Activated naive CD8-positive, alpha-beta T cell treated with anti-CD3 and anti-CD28 coated beads, Interleukin-2, amount 50 U/mL, for 24 hours (primary cell): ENCODE measurements at regions not wholly inside any gene's neighbourhood (a gene's known extent, or its start where the extent isn't known, plus 50 kb on each side); places are given as distances from the start of the nearest gene placed in this dataset.
A peak's percentile ranks its signal among the peaks of the same experiment; 100 is the strongest.
"Not testable (repeated sequence)": the region's sequence is repeated elsewhere in the genome, so short reads cannot be mapped to it uniquely, and the experiment has no call there.

ENCODE experiments used
- ATAC-seq: fragments of 150-1000 bp; cut with Tn5 transposase; one replicate; pipeline ENCODE4 v1.10.0; 2021
- DNase-seq: peaks from one replicate; pipeline ENCODE4 v3.0.0; 2021
- H3K27ac Mint-ChIP-seq: one replicate; pipeline ENCODE4 v1.8.0; 2021; ENCODE audit warnings: mild to moderate bottlenecking, mixed read lengths
- H3K27me3 Mint-ChIP-seq: one replicate; pipeline ENCODE4 v1.8.0; 2021; ENCODE audit warnings: mixed read lengths
- H3K36me3 Mint-ChIP-seq: one replicate; pipeline ENCODE4 v1.8.0; 2021; ENCODE audit warnings: low read depth, mixed read lengths
- H3K4me1 Mint-ChIP-seq: one replicate; pipeline ENCODE4 v1.8.0; 2021; ENCODE audit warnings: mixed read lengths
- H3K4me3 Mint-ChIP-seq: one replicate; pipeline ENCODE4 v1.8.0; 2021; ENCODE audit warnings: mild to moderate bottlenecking, moderate library complexity, mixed read lengths
- H3K9me3 Mint-ChIP-seq: one replicate; pipeline ENCODE4 v1.8.0; 2021; ENCODE audit warnings: mixed read lengths

DNA sequence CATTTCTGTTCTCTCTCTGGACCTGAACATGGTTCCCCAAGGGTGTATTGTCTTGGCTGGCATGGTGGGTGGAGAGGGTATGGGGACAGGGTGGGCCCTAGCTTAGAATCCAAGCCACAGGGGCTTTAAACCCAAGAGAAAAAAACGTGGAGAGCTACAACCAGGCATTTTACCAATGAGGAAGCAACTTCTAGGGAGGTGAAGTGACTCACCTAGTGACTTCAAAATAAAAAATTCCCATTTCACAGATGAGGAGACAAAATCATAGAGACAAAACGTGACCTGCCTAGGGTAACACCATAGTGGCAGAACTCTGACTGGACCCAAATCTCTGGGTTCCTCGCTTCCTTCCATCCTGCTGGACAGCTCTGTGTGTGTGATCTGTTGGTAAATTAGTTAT is 216.8 kb downstream of the RPLP1 start:
- no peaks in the 10 kb centered on the region for H3K9me3 Mint-ChIP-seq
- peaks cover 50% of the 10 kb centered on the region for H3K4me1 Mint-ChIP-seq
- no peaks in the 10 kb centered on the region for H3K36me3 Mint-ChIP-seq
- ATAC-seq (no peak), DNase-seq (no peak)
- peak overlapping the region; percentile 30 for H3K27ac Mint-ChIP-seq
- no peak overlapping the region for H3K4me3 Mint-ChIP-seq
- H3K27me3 Mint-ChIP-seq: peaks cover 2% of the 10 kb centered on the region

DNA sequence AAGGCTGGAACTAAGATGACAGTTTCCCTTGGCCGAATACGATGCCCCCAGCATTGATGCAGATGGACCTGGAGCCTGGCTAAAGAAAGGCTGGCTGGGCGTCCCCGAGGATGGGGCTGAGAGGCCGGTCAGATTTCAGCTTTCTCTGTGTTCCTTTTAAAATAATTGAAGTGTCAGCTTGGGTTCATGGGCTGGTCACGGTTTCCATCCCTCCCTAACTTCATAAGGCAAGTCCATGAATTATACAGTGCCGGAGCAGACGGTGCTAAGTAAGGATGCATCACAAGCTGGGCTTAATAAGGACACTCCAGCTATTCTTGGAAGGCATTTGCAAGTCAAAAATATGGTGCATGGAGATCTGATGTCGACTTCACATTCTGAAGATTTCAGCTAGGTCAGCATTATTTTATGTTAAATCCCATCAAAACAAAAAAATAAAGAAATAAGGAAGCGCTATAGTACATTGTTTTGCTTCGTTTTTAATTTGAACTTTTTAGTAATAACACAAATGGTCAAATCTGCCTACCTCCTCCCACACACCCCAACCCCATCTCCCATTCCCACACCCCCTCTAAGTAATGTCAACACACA is 220.8 kb downstream of the RPLP1 start:
- H3K27ac Mint-ChIP-seq: no peak overlapping the region
- no peak for ATAC-seq

DNA sequence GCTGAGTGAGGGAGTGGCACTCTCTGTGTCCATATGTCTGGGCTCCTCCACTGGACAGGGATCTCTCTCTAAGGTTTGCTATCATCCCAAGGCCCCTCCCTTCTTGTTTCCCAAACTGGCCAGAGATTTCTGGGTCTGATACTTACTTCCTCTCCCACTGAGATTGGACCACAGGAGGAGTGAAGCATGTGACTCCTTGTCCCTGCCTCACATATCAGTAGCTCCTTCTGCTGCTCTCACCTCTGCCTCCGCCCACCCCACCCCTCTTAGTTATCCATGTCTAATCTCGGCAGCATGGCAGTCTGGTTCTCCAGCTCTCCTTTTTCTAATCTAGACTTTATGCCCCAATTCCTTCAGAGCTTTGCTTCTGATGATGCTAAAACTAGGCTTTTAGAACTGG is 223.1 kb downstream of the RPLP1 start:
- no peak for DNase-seq
- Mint-ChIP-seq H3K9me3 (no peaks in the 10 kb centered on the region), H3K36me3 (no peaks in the 10 kb centered on the region), H3K4me1 (peaks cover 26% of the 10 kb centered on the region), H3K27me3 (peaks cover 25% of the 10 kb centered on the region), H3K4me3 (no peak overlapping the region), H3K27ac (no peak overlapping the region)
- ATAC-seq: no peak

More for the DNA sequence above, 220.8 kb downstream of the RPLP1 start:
- Mint-ChIP-seq H3K27me3 (peaks cover 25% of the 10 kb centered on the region), H3K9me3 (no peaks in the 10 kb centered on the region), H3K4me1 (peaks cover 28% of the 10 kb centered on the region), H3K4me3 (no peak overlapping the region), H3K36me3 (no peaks in the 10 kb centered on the region)
- DNase-seq: no peak

DNA sequence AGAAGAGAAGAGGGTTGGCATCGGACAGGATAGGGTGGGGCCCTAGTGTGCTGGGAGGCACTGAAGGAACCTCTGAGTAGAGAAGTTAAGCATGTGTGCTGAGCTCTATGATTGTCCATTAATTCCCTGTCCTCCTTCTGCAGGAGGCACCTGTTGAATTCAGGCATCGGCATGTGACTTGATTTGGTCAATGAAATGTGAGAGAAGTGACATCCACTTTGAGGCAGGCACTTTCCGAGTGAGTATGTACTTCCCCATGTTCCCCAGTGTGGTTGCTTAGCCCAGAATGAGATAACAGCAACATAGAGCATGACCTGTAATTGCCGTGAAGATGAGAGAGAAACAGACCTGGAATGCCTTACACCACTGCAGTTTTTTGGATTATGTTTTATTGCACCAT is 224.8 kb downstream of the RPLP1 start:
- ATAC-seq (no peak), DNase-seq (no peak)
- peaks cover 29% of the 10 kb centered on the region for H3K4me1 Mint-ChIP-seq
- H3K36me3 Mint-ChIP-seq: no peaks in the 10 kb centered on the region
- no peak overlapping the region for H3K27ac Mint-ChIP-seq
- peaks cover 6% of the 10 kb centered on the region for H3K9me3 Mint-ChIP-seq
- H3K4me3 Mint-ChIP-seq: no peak overlapping the region
- H3K27me3 Mint-ChIP-seq: peaks cover 25% of the 10 kb centered on the region

DNA sequence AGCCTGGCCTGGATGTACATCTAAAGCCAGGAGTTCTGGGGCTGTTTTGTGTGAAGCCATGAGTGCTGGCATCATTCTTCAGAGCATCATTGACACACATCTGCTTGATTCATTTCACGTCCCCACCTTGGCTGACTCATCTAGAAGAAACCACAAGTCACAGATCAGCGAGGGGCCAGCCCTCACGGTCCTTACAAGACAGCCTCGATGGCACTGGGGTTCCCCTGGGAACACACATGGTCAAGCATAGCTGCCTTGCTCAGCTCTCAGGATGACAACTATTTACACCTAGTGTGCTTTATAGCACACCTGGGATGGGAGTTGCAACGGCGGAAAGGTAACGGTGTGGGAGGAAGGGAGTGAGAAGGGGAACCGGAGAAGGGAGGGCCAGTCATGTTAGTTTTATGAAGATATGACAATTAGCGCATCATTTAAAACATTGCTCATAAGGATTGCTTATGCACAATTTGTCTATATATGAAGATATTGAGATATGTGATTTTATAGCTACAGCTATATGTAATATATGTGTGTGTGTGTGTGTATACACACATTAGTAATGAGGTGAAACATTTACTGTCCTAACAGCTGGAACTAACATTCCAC is 227.1 kb downstream of the RPLP1 start:
- Mint-ChIP-seq H3K4me3 (no peak overlapping the region), H3K9me3 (peaks cover 13% of the 10 kb centered on the region), H3K4me1 (peaks cover 42% of the 10 kb centered on the region), H3K36me3 (peaks cover 4% of the 10 kb centered on the region), H3K27ac (peak overlapping the region; percentile 43), H3K27me3 (peaks cover 21% of the 10 kb centered on the region)
- DNase-seq (peak; percentile 67), ATAC-seq (peak; percentile 97)

DNA sequence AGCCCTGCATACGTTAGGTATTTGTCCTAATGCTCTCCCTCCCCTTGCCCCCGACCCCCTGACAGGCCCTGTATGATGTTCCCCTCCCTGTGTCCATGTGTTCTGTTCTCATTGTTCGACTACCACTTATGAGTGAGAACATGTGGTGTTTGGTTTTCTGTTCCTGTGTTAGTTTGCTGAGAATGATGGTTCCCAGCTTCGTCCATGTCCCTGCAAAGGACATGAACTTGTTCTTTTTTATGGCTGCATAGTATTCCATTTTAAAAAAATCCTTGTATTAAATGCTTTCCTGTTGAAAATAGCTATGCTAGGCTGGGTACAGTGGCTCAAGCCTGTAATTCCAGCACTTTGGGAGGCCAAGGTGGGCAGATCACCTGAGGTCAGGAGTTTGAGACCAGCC is 232.2 kb downstream of the RPLP1 start:
- DNase-seq, ATAC-seq, H3K4me3 Mint-ChIP-seq, H3K27me3 Mint-ChIP-seq, H3K27ac Mint-ChIP-seq: not testable (repeated sequence)
- Mint-ChIP-seq H3K36me3 (peaks cover 16% of the 10 kb centered on the region), H3K4me1 (peaks cover 25% of the 10 kb centered on the region), H3K9me3 (peaks cover 31% of the 10 kb centered on the region)

DNA sequence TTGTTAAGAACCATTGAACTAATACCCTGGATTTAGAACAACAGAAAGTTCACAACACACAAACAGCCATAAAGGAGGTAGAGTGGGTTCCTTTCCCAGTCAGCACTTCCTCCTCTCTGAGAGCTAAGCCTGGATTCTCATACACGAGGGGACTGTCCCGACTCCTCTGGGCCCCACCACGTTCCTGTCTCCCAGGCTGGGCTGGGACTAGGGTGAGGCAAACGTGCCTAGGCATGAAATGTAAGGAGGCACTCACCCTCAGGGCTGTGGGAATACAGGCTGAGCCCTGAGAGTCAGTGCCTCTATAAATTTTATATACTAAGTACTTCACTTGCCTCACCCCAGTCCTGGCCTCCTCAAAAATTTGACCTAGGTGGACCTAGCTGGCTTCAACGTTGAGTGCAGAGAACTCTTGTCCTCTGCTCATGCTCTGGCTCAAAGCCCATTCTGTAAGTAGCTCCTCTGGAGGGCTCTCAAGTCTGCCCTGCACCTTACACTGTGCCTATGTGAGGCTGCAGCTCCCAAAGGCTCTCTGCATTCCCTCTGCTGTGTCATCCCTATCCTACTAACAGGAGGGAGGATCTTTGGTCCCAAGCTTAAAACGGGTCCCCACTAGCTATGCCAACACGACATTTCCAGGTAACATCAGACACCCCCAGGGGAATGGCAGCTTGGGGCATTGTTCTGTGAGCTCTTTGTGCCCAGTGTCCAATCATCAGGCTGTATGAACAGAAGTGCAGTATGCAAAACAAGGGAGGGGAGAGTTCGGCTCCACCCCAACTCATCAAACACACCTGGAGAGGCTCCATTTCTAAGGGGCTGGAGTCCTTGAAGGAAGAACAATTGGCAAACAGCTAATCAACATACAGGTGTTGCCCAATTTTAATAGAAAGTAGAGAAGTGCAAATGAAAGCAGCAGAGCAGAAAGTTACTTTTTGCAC is 233.2 kb downstream of the RPLP1 start:
- DNase-seq (no peak), ATAC-seq (no peak)
- Mint-ChIP-seq H3K27me3 (peaks cover 3% of the 10 kb centered on the region), H3K36me3 (peaks cover 16% of the 10 kb centered on the region), H3K9me3 (peaks cover 31% of the 10 kb centered on the region), H3K4me3 (no peak overlapping the region), H3K27ac (no peak overlapping the region), H3K4me1 (peaks cover 15% of the 10 kb centered on the region)

DNA sequence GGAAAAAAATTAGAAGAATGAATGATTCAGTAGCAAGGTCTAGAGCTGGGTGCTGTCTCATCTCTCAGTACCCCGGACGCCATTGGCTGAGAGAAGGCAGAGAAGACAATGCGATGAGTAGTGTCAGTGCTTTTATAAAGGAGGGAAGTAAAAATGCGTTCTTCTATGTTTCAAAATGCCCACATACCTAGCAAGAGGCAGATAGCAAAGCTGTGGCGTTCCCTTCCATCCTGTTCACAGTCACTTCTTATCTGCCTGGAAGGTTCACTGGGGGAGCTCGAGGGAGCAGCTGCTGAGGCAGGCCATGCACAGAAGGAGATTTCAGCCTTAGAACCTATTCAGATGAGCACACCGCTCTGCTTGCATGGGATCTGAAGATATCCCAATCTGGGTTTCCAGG is 234.0 kb downstream of the RPLP1 start:
- peaks cover 3% of the 10 kb centered on the region for H3K27me3 Mint-ChIP-seq
- peaks cover 13% of the 10 kb centered on the region for H3K4me1 Mint-ChIP-seq
- ATAC-seq (no peak), DNase-seq (no peak)
- no peak overlapping the region for H3K4me3 Mint-ChIP-seq
- no peak overlapping the region for H3K27ac Mint-ChIP-seq
- H3K36me3 Mint-ChIP-seq: peaks cover 16% of the 10 kb centered on the region
- H3K9me3 Mint-ChIP-seq: peaks cover 29% of the 10 kb centered on the region

DNA sequence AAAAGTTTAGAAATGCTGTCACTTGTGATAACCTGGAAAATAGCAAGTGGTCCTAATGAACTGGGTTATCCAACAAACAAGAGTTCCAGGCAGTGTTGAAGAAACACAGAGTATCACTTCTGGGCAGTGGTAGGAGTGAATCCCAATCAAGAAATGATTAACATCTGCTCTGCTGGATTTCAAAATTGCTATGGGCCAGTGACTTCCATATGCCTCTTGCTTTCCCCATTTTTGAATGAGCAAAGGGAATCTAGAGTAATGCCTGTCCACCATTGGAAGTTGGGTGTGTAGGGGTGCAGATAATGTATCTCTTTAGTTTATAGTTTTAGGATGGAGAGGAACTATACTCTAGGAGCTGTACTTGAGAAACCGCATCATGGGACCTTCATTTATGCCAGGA is 236.5 kb downstream of the RPLP1 start:
- H3K36me3 Mint-ChIP-seq: peaks cover 12% of the 10 kb centered on the region
- DNase-seq (no peak), ATAC-seq (no peak)
- no peak overlapping the region for H3K27ac Mint-ChIP-seq
- H3K4me3 Mint-ChIP-seq: no peak overlapping the region
- H3K27me3 Mint-ChIP-seq: peaks cover 3% of the 10 kb centered on the region
- H3K4me1 Mint-ChIP-seq: no peaks in the 10 kb centered on the region
- H3K9me3 Mint-ChIP-seq: peaks cover 18% of the 10 kb centered on the region

DNA sequence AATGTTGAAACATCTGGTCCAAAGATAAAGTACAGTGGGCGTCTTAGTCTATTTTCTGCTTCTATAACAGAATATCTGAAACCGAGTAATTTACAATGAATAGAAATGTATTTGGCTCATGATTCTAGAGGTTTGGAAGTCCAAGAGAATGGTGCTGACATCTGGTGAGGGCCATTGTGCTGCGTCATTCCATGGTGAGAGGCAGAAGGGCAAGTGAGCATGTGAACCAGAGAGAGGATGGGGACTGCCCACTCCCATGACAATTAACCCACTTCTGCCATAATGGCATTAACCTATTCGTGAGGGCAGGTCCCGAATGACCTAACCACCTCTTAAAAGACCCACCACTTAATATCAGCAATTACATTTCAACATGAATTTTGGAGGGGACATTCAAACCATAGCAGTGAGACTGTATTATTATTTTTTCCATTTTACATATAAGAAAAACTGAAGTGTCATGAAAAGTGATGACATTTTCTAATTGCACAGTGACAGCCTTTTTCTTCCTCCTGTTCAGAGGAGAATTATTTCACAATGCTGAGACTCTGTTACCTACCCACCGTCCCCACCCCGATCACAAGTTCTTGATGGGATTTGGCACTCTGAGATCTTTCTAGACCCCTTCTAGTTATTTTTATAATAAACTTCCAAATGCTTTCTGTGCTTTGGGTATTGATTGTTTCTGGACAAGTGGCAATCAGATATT is 238.8 kb downstream of the RPLP1 start:
- peaks cover 9% of the 10 kb centered on the region for H3K36me3 Mint-ChIP-seq
- ATAC-seq (no peak), DNase-seq (no peak)
- H3K27me3 Mint-ChIP-seq: peaks cover 3% of the 10 kb centered on the region
- H3K4me1 Mint-ChIP-seq: no peaks in the 10 kb centered on the region
- H3K4me3 Mint-ChIP-seq: no peak overlapping the region
- H3K27ac Mint-ChIP-seq: no peak overlapping the region
- H3K9me3 Mint-ChIP-seq: peaks cover 18% of the 10 kb centered on the region

DNA sequence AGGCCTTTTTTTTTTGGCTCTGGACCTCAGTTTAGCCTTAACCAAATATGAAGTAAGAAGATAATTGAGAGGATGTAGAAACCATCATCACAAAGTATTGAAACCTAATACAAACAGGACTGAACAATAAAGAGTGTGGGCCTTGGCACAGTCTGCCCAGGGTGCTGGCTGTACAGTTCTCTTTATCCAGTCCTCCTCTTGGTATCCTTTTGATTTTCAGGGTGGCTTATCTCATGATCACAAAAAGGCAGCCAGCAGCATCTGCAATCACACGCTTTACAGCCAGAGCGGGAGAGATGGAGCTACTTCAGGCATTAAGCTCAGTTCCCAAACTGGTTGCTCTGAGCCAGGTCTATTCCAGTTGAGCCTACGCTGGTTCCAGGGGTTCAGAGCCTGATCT is 239.7 kb downstream of the RPLP1 start:
- Mint-ChIP-seq H3K9me3 (peaks cover 18% of the 10 kb centered on the region), H3K36me3 (peaks cover 9% of the 10 kb centered on the region), H3K4me3 (no peak overlapping the region), H3K27me3 (peaks cover 3% of the 10 kb centered on the region), H3K27ac (no peak overlapping the region), H3K4me1 (no peaks in the 10 kb centered on the region)
- DNase-seq: no peak
- ATAC-seq: no peak

DNA sequence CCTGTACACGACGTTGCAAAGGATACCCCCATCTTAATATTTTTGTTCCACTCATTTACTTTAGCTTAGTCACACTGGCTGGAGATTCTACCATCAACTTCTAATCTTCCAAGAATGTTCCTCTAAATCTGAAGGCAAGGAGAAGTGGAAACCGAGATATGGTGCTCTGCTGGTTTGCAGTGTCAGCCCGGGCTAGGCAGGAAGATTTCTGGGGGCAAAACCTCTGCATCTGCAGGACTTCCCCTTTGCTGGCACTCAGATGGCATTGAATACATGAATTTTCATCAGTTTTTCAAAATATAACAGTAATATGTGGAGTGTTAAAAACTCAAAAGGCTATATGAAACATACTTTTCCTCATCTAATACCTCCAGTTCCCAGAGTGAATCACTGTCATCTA is 240.4 kb downstream of the RPLP1 start:
- Mint-ChIP-seq H3K36me3 (peaks cover 6% of the 10 kb centered on the region), H3K4me3 (no peak overlapping the region), H3K4me1 (peaks cover 3% of the 10 kb centered on the region), H3K27me3 (peaks cover 1% of the 10 kb centered on the region), H3K27ac (no peak overlapping the region), H3K9me3 (peaks cover 17% of the 10 kb centered on the region)
- ATAC-seq (no peak), DNase-seq (no peak)

DNA sequence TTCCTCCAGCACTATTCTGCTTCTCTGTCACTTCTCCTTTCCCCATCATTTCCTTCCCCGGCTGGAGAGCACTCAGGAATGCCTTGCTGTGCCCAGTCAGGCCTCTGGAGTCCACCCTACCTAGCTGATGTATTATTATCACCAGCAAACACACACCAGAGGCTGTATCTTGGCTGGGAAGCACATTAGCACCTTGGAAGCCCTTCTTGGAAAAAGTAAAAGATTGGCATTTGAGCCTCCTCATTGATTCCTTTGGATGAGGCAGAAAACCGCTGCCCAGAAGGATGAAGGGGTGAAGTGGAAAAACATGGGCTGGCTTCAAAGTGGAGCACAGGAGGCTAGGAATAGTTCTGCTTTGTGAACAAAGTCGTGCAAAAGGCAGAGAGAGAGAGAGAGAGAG is 244.3 kb downstream of the RPLP1 start:
- no peak overlapping the region for H3K27ac Mint-ChIP-seq
- H3K36me3 Mint-ChIP-seq: no peaks in the 10 kb centered on the region
- H3K4me1 Mint-ChIP-seq: peaks cover 5% of the 10 kb centered on the region
- no peaks in the 10 kb centered on the region for H3K9me3 Mint-ChIP-seq
- DNase-seq (no peak), ATAC-seq (no peak)
- no peak overlapping the region for H3K4me3 Mint-ChIP-seq
- H3K27me3 Mint-ChIP-seq: no peaks in the 10 kb centered on the region

DNA sequence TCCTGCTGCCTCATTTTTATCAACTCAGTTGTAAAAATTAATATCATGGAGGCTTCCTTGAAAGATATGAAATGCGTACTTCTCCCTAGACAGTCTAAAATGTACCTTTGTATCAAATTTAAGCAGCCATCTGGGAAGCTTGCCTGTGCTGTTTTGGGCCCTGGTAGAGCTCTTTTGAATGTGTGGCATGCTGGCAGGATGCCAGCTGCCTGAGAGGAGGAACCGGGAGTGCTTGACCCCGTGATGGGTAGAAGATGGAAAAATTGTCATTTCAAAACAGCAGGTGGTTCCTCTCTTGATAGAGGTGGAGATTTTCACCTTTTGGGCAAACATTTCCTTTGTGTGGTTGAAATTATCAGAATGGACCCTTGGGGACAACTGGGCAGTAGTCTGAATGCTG is 245.3 kb downstream of the RPLP1 start:
- H3K27me3 Mint-ChIP-seq: no peaks in the 10 kb centered on the region
- ATAC-seq (no peak), DNase-seq (no peak)
- H3K9me3 Mint-ChIP-seq: no peaks in the 10 kb centered on the region
- peaks cover 5% of the 10 kb centered on the region for H3K4me1 Mint-ChIP-seq
- H3K4me3 Mint-ChIP-seq: no peak overlapping the region
- no peaks in the 10 kb centered on the region for H3K36me3 Mint-ChIP-seq
- H3K27ac Mint-ChIP-seq: no peak overlapping the region
